Natural killer cell treated with Interleukin-12 subunit alpha and Interleukin-12 subunit beta and Interleukin-15 and Interleukin-18, amount 100 ng/mL, for 72 hours (primary cell): ENCODE measurements at regions not wholly inside any gene's neighbourhood (a gene's known extent, or its start where the extent isn't known, plus 50 kb on each side); places are given as distances from the start of the nearest gene placed in this dataset.
"Not testable (repeated sequence)": the region's sequence is repeated elsewhere in the genome, so short reads cannot be mapped to it uniquely, and the experiment has no call there.

ENCODE experiments used
- ATAC-seq, 2 donors: fragments of 150-1000 bp; cut with Tn5 transposase in 1 of 2; sonication (Bioruptor Pico), chemical (Tn5 transposase) in 1 of 2; 2 replicates each; pipeline ENCODE4 v1.10.0; 2021
- DNase-seq: peaks from one replicate; pipeline ENCODE4 v3.0.0; 2022; ENCODE audit warnings: low spot score
- H3K27ac Mint-ChIP-seq, 2 donors: 1 replicate in 1 of 2; 2 replicates in 1 of 2; pipeline ENCODE4 v1.8.0; 2022; ENCODE audit warnings: mixed read lengths in 2 of 2, mild to moderate bottlenecking in 1 of 2, moderate library complexity in 1 of 2
- H3K27me3 Mint-ChIP-seq, 2 donors: 1 replicate in 1 of 2; 2 replicates in 1 of 2; pipeline ENCODE4 v1.8.0; 2022; ENCODE audit warnings: mixed read lengths in 2 of 2
- H3K36me3 Mint-ChIP-seq: one replicate; pipeline ENCODE4 v1.8.0; 2022; ENCODE audit warnings: mixed read lengths
- H3K4me1 Mint-ChIP-seq, 2 donors: 1 replicate in 1 of 2; 2 replicates in 1 of 2; pipeline ENCODE4 v1.8.0; 2022; ENCODE audit warnings: low read depth in 2 of 2, mixed read lengths in 2 of 2, mild to moderate bottlenecking in 1 of 2
- H3K4me3 Mint-ChIP-seq: one replicate; pipeline ENCODE4 v1.8.0; 2022; ENCODE audit warnings: mixed read lengths
- H3K9me3 Mint-ChIP-seq: 2 replicates; pipeline ENCODE4 v1.8.0; 2022; ENCODE audit warnings: mixed read lengths

DNA sequence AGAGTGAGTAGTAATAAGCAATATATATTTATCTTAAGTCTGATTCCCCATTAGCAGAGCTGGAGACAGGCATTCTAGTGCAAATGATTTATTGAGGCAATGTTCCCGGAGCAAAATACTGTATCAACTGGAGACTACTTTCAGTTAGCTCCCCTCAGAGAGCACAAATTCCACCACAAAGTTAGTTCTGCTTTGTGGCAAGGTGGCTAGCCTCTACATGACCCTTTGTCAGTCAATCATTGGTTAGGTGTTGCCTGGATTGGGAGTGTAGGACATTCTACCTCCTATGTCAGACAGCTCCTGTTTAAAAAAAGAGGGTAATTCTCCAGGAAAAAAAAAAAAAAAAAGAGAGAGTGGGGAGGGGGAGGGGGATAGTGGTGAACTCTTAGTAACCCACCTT lies 402.2 kb downstream of the NR4A2 start:
- Mint-ChIP-seq H3K4me3 (no peak overlapping the region), H3K4me1 (no peaks in the 10 kb centered on the region), H3K27me3 (no peaks in the 10 kb centered on the region), H3K36me3 (no peaks in the 10 kb centered on the region), H3K27ac (no peak overlapping the region), H3K9me3 (peaks cover 7% of the 10 kb centered on the region)
- no peak for ATAC-seq
- DNase-seq: no peak

GRCh38 chr2:155917380-155917779 lies 415.1 kb downstream of the NR4A2 start:
- peaks cover 3% of the 10 kb centered on the region for H3K9me3 Mint-ChIP-seq
- no peaks in the 10 kb centered on the region for H3K36me3 Mint-ChIP-seq
- H3K27me3 Mint-ChIP-seq: no peaks in the 10 kb centered on the region
- H3K4me1 Mint-ChIP-seq: no peaks in the 10 kb centered on the region
- ATAC-seq (no peak), DNase-seq (no peak)
- no peak overlapping the region for H3K4me3 Mint-ChIP-seq
- no peak overlapping the region for H3K27ac Mint-ChIP-seq

GRCh38 chr2:155913356-155913755 lies 419.2 kb downstream of the NR4A2 start:
- ATAC-seq: no peak
- no peaks in the 10 kb centered on the region for H3K36me3 Mint-ChIP-seq

GRCh38 chr2:155908567-155908966 lies 424.0 kb downstream of the NR4A2 start:
- H3K27ac Mint-ChIP-seq: no peak overlapping the region
- no peak for DNase-seq
- ATAC-seq: no peak
- no peak overlapping the region for H3K4me3 Mint-ChIP-seq
- H3K27me3 Mint-ChIP-seq: no peaks in the 10 kb centered on the region
- H3K9me3 Mint-ChIP-seq: no peaks in the 10 kb centered on the region
- no peaks in the 10 kb centered on the region for H3K4me1 Mint-ChIP-seq
- H3K36me3 Mint-ChIP-seq: no peaks in the 10 kb centered on the region

More at GRCh38 chr2:155913356-155913755, 419.2 kb downstream of the NR4A2 start:
- no peak overlapping the region for H3K27ac Mint-ChIP-seq
- H3K4me3 Mint-ChIP-seq: no peak overlapping the region
- DNase-seq: no peak
- H3K9me3 Mint-ChIP-seq: peaks cover 3% of the 10 kb centered on the region
- no peaks in the 10 kb centered on the region for H3K4me1 Mint-ChIP-seq
- no peaks in the 10 kb centered on the region for H3K27me3 Mint-ChIP-seq

- Mint-ChIP-seq H3K27ac (no peak overlapping the region), H3K4me1 (no peaks in the 10 kb centered on the region), H3K4me3 (no peak overlapping the region), H3K27me3 (no peaks in the 10 kb centered on the region), H3K9me3 (no peaks in the 10 kb centered on the region), H3K36me3 (no peaks in the 10 kb centered on the region)
- DNase-seq: no peak
- ATAC-seq: no peak
These were observed 425.3 kb downstream of the NR4A2 start for GRCh38 chr2:155907211-155907610.

- no peak overlapping the region for H3K4me3 Mint-ChIP-seq
- no peak for ATAC-seq
- H3K27me3 Mint-ChIP-seq: no peaks in the 10 kb centered on the region
These were observed 426.9 kb downstream of the NR4A2 start for GRCh38 chr2:155905657-155906056.

DNA sequence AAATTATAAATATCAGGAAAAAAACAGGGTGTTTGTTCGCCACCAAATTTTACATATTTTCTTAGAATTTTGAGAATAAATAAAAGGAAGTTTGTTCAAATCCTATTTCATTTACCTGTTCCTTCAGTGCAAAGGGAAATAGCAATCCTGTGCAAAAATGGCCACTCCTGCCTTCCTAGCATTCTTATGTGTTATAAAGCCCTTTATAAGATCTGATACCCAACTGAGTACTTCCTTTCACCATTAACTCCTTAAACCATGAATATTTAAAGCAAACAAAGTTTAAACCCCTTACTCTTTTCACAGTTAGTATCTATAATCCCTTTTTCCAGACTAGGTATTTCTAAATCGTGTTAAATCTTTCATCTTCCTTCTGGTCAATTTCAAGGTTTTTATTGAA lies 427.8 kb downstream of the NR4A2 start:
- Mint-ChIP-seq H3K27me3 (no peaks in the 10 kb centered on the region), H3K27ac (no peak overlapping the region), H3K4me3 (no peak overlapping the region), H3K9me3 (no peaks in the 10 kb centered on the region), H3K4me1 (no peaks in the 10 kb centered on the region), H3K36me3 (no peaks in the 10 kb centered on the region)
- ATAC-seq: no peak
- no peak for DNase-seq

More at GRCh38 chr2:155905657-155906056, 426.9 kb downstream of the NR4A2 start:
- no peak for DNase-seq
- Mint-ChIP-seq H3K9me3 (no peaks in the 10 kb centered on the region), H3K27ac (no peak overlapping the region), H3K4me1 (no peaks in the 10 kb centered on the region), H3K36me3 (no peaks in the 10 kb centered on the region)

- H3K4me1 Mint-ChIP-seq: no peaks in the 10 kb centered on the region
- H3K27ac Mint-ChIP-seq: no peak overlapping the region
- H3K9me3 Mint-ChIP-seq: peaks cover 3% of the 10 kb centered on the region
- ATAC-seq (no peak), DNase-seq (no peak)
- no peaks in the 10 kb centered on the region for H3K27me3 Mint-ChIP-seq
- no peaks in the 10 kb centered on the region for H3K36me3 Mint-ChIP-seq
- H3K4me3 Mint-ChIP-seq: no peak overlapping the region
These were observed 429.9 kb downstream of the NR4A2 start for GRCh38 chr2:155902635-155903034.

DNA sequence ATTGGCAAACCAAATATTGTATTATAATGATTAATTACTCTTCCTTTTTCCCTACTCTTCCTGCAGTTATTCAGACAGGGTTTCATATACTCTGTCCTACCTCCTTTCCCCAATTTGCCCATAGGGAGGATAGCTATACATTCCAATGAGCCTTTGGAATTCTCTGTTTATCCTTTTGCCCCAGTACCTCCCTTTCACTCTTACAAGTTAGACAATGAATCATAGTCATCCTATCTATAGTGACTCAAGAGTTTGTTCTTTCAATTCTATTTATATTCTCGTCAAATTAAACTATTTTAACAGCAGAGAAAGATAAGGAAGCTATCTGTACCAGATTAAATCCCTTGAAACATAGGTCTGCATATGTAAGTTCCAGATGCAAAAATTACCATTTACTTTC lies 437.5 kb downstream of the NR4A2 start:
- H3K4me1 Mint-ChIP-seq: no peaks in the 10 kb centered on the region
- no peak overlapping the region for H3K27ac Mint-ChIP-seq
- H3K4me3 Mint-ChIP-seq: no peak overlapping the region
- DNase-seq: no peak
- peaks cover 16% of the 10 kb centered on the region for H3K9me3 Mint-ChIP-seq
- no peak for ATAC-seq
- H3K36me3 Mint-ChIP-seq: no peaks in the 10 kb centered on the region
- no peaks in the 10 kb centered on the region for H3K27me3 Mint-ChIP-seq

DNA sequence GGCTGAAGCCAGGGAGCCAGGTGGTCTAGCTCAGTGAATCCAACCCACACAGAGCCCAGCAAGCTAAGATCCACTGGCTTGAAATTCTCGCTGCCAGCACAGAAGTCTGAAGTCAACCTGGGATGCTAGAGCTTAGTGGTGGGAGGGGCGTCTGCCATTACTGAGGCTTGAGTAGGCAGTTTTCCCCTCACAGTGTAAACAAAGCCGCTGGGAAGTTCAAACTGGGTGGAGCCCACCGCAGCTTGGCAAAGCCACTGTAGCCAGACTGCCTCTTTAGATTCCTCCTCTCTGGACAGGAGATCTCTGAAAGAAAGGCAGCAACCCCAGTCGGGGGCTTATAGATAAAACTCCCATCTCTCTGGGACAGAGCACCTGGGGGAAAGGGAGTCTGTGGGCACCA lies 452.1 kb downstream of the NR4A2 start:
- ATAC-seq, DNase-seq, H3K27me3 Mint-ChIP-seq, H3K4me3 Mint-ChIP-seq, H3K27ac Mint-ChIP-seq, H3K4me1 Mint-ChIP-seq: not testable (repeated sequence)
- peaks cover 31% of the 10 kb centered on the region for H3K9me3 Mint-ChIP-seq
- H3K36me3 Mint-ChIP-seq: peaks cover 15% of the 10 kb centered on the region

DNA sequence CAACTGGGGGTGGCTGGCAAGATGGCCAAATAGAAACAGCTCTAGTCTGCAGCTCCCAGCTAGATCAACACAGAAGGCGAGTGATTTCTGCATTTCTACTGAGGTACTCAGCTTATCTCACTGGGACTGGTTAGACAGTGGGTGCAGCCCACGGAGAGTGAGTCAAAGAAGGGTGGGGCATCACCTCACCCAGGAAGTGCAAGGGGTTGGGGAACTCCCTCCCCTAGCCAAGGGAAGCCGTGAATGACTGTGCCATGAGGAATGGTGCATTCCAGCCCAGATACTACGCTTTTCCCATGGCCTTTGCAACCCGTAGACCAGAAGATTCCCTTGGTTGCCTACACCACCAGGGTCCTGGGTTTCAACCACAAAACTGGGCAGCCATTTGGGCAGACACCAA lies 452.6 kb downstream of the NR4A2 start:
- Mint-ChIP-seq H3K36me3 (peaks cover 15% of the 10 kb centered on the region), H3K9me3 (peaks cover 31% of the 10 kb centered on the region)
- ATAC-seq, H3K27ac Mint-ChIP-seq, DNase-seq, H3K27me3 Mint-ChIP-seq, H3K4me1 Mint-ChIP-seq, H3K4me3 Mint-ChIP-seq: not testable (repeated sequence)

- no peak overlapping the region for H3K4me3 Mint-ChIP-seq
- H3K4me1 Mint-ChIP-seq: no peaks in the 10 kb centered on the region
- peaks cover 13% of the 10 kb centered on the region for H3K9me3 Mint-ChIP-seq
- no peaks in the 10 kb centered on the region for H3K27me3 Mint-ChIP-seq
- no peak for DNase-seq
- no peak overlapping the region for H3K27ac Mint-ChIP-seq
- peaks cover 13% of the 10 kb centered on the region for H3K36me3 Mint-ChIP-seq
- ATAC-seq: no peak
These were observed 460.1 kb downstream of the NR4A2 start for GRCh38 chr2:155872396-155872795.

DNA sequence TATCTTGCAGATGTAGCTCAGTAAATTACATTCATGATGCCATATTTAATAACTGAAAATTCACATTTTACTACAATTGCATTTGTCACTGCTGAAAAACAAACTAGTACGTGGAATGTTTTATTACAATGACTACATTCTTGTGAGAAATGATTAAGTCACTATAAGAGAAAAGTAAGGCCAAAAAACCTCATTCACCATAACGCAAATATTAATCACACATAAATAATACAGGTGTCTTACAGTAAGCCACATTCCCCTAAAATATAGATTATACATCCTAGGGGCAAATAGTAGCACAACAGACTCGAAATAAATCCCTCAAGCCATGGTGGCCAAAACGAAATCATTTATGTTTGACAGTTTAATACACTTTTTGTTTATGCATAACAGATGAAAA lies 460.6 kb downstream of the NR4A2 start:
- peaks cover 13% of the 10 kb centered on the region for H3K36me3 Mint-ChIP-seq
- no peak overlapping the region for H3K27ac Mint-ChIP-seq
- H3K9me3 Mint-ChIP-seq: peaks cover 13% of the 10 kb centered on the region
- no peaks in the 10 kb centered on the region for H3K4me1 Mint-ChIP-seq
- H3K4me3 Mint-ChIP-seq: no peak overlapping the region
- no peaks in the 10 kb centered on the region for H3K27me3 Mint-ChIP-seq
- no peak for ATAC-seq
- DNase-seq: no peak

GRCh38 chr2:155867564-155867963 lies 465.0 kb downstream of the NR4A2 start:
- no peaks in the 10 kb centered on the region for H3K27me3 Mint-ChIP-seq
- H3K36me3 Mint-ChIP-seq: no peaks in the 10 kb centered on the region
- no peak overlapping the region for H3K27ac Mint-ChIP-seq
- H3K4me1 Mint-ChIP-seq: no peaks in the 10 kb centered on the region
- no peak for ATAC-seq
- H3K9me3 Mint-ChIP-seq: peaks cover 3% of the 10 kb centered on the region
- no peak overlapping the region for H3K4me3 Mint-ChIP-seq
- DNase-seq: no peak

- Mint-ChIP-seq H3K9me3 (no peaks in the 10 kb centered on the region), H3K4me1 (no peaks in the 10 kb centered on the region), H3K27me3 (no peaks in the 10 kb centered on the region), H3K27ac (no peak overlapping the region), H3K4me3 (no peak overlapping the region), H3K36me3 (no peaks in the 10 kb centered on the region)
- ATAC-seq (no peak), DNase-seq (no peak)
These were observed 466.0 kb downstream of the NR4A2 start for GRCh38 chr2:155866477-155866876.
